HUES48 (cell line): ENCODE measurements at regions not wholly inside any gene's neighbourhood (a gene's known extent, or its start where the extent isn't known, plus 50 kb on each side); places are given as distances from the start of the nearest gene placed in this dataset.

Experiments used
- H3K27ac ChIP-seq: one replicate; pipeline ENCODE4 v1.7.0; 2013; ENCODE audit warnings: low read depth, low read length, inconsistent platforms
- H3K27me3 ChIP-seq: 2 replicates; pipeline ENCODE4 v1.6.1; 2013; ENCODE audit warnings: mild to moderate bottlenecking, low read length; ENCODE audit not compliant: control insufficient read depth, insufficient read depth
- H3K36me3 ChIP-seq: 2 replicates; pipeline ENCODE4 v1.6.1; 2013; ENCODE audit warnings: low read length; ENCODE audit not compliant: control insufficient read depth, insufficient read depth
- H3K4me1 ChIP-seq: 2 replicates; pipeline ENCODE4 v1.6.1; 2013; ENCODE audit warnings: mild to moderate bottlenecking, low read length; ENCODE audit not compliant: control insufficient read depth, insufficient read depth
- H3K4me3 ChIP-seq: 2 replicates; pipeline ENCODE4 v1.5.1; 2013; ENCODE audit warnings: mild to moderate bottlenecking, low read depth, low read length
- H3K9ac ChIP-seq: 2 replicates; pipeline ENCODE4 v1.6.1; 2013; ENCODE audit warnings: mild to moderate bottlenecking, low read depth, low read length, moderate library complexity
- H3K9me3 ChIP-seq: 2 replicates; pipeline ENCODE4 v1.6.1; 2013; ENCODE audit warnings: low read length; ENCODE audit not compliant: control insufficient read depth, insufficient read depth

DNA sequence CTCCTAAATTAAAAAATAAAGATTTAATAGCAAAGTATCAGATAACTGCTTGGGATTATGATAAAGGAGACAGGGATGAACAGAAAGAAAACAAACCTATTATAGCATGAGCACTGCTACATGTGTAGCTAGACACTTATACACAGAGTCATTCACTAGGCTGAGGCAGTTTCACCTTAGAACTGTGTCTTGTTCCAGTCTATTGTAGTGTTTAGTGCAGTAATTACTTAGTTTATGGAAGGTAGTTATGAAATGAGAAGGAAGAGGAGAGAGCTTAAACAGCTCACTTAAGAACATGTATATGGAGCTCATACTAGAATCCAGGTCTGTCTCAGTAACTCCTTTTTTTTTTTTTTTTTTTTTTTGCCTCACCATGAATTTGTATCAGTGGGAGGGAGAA is 441.4 kb downstream of the PDCD6IP start:
- no peak overlapping the region for H3K27ac ChIP-seq
- no peak overlapping the region for H3K4me3 ChIP-seq
- no peak overlapping the region for H3K9ac ChIP-seq
- no peaks in the 10 kb centered on the region for H3K9me3 ChIP-seq
- no peaks in the 10 kb centered on the region for H3K27me3 ChIP-seq
- H3K4me1 ChIP-seq, result no peaks in the 10 kb centered on the region
- H3K36me3 ChIP-seq, result no peaks in the 10 kb centered on the region

DNA sequence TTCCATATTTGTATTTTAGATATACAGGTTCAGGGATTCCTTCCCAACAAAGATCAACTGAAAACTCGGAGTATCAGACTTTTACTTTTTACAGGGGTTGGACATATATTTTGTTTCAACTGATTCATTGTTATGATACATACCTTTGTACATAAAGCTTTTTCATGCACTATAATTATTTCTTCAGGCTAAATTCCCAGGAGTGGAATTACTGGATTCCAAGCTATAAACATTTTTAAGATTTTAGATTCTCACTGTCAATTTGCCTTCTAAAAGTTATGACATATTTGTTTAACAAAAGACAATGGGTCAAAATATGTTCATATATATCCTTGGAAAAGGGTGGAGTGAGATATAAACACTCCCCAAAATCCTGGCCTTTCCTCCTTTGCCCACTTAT is 449.0 kb downstream of the PDCD6IP start:
- Histone ChIP-seq H3K36me3 (no peaks in the 10 kb centered on the region), H3K27me3 (no peaks in the 10 kb centered on the region), H3K9ac (no peak overlapping the region), H3K9me3 (no peaks in the 10 kb centered on the region), H3K4me1 (no peaks in the 10 kb centered on the region), H3K4me3 (no peak overlapping the region), H3K27ac (no peak overlapping the region)

DNA sequence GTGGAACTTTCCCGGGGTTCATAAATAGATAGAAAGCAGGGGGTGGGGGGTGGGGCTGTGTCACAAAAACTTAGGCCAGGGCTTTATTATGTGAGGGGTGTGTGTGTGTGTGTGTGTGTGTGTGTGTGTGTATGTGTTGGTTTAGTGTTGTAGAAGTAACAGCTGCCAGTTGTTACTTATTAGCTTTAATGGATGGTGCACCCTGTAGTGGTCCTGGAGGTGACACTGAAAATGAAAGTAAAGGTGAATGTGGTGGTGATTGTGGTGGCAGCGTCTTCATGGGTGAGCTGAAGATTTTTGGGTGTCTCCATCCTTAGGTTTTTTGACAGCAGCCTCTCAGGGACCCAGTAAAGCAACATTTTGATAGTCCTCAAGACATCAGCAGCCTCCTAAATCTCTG is 449.9 kb downstream of the PDCD6IP start:
- no peak overlapping the region for H3K4me3 ChIP-seq
- H3K27ac ChIP-seq, result no peak overlapping the region
- no peaks in the 10 kb centered on the region for H3K9me3 ChIP-seq
- H3K27me3 ChIP-seq, result no peaks in the 10 kb centered on the region
- no peaks in the 10 kb centered on the region for H3K4me1 ChIP-seq
- H3K9ac ChIP-seq, result no peak overlapping the region
- H3K36me3 ChIP-seq, result no peaks in the 10 kb centered on the region

DNA sequence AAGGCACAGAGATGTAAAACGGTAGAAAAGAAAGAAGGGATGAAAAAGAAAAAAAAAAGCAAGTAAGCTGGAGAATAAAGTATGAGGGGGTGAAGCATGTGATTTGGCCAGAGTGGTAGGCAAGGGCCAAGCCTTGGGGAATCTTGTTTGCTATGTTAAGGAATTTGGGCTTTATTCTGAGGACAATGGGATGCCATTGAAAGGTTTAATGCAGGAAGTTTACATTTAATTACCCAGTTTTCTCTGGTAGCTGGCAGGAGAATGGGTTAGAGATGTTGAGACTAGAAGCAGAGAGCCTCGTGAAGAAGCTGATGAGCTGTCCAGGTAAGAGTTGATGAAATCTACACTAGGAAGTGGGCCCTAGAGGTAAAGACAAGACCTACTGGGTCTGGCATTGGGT is 455.9 kb downstream of the PDCD6IP start:
- H3K4me1 ChIP-seq, result peaks cover 33% of the 10 kb centered on the region
- peaks cover 25% of the 10 kb centered on the region for H3K27me3 ChIP-seq
- H3K4me3 ChIP-seq, result no peak overlapping the region
- no peak overlapping the region for H3K9ac ChIP-seq
- no peak overlapping the region for H3K27ac ChIP-seq
- H3K36me3 ChIP-seq, result no peaks in the 10 kb centered on the region
- no peaks in the 10 kb centered on the region for H3K9me3 ChIP-seq

DNA sequence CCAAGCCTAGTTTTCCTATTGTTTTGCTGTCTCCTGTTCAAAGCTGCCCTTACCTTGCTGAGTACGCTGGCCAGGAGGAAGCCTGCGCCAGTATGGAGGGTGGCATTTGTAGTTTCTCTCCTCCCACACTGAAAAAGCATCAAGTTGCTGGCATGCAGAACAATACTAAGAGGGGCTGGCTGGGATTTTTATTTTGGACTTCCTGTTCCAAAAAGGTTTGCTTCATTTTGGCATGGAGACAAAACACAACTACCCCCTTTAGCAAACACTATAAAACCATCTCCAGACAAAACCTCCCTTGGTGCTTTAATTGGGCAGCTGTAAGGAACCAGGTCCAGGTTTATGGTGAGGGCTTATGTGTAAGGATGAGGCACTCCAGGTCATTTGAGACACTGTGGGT is 457.6 kb downstream of the PDCD6IP start:
- H3K4me3 ChIP-seq, result no peak overlapping the region
- H3K27me3 ChIP-seq, result peaks cover 25% of the 10 kb centered on the region
- no peak overlapping the region for H3K9ac ChIP-seq
- H3K9me3 ChIP-seq, result no peaks in the 10 kb centered on the region
- no peaks in the 10 kb centered on the region for H3K36me3 ChIP-seq
- no peak overlapping the region for H3K27ac ChIP-seq
- peaks cover 36% of the 10 kb centered on the region for H3K4me1 ChIP-seq

DNA sequence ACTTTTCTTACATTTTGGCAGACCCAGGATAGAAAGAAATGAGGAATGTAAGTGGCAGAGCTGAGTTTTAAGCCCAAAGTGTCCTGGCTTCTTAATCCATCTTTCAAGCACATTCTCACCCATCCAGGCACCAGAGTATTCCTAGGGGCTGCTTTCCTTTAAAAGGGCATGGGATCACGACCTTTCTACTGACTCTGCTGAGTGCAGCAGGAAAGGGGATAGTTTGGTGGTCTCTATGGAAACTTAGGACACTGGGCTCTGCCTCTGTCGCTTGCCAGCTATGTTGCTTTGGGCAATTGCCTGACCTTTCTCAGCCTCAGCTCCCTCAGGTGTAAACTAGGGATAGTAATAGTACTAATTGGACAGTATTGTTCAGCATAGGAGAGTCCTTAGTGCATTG is 458.4 kb downstream of the PDCD6IP start:
- Histone ChIP-seq H3K27ac (no peak overlapping the region), H3K36me3 (no peaks in the 10 kb centered on the region), H3K4me1 (peaks cover 36% of the 10 kb centered on the region), H3K27me3 (peaks cover 25% of the 10 kb centered on the region), H3K9me3 (no peaks in the 10 kb centered on the region), H3K4me3 (no peak overlapping the region), H3K9ac (no peak overlapping the region)

DNA sequence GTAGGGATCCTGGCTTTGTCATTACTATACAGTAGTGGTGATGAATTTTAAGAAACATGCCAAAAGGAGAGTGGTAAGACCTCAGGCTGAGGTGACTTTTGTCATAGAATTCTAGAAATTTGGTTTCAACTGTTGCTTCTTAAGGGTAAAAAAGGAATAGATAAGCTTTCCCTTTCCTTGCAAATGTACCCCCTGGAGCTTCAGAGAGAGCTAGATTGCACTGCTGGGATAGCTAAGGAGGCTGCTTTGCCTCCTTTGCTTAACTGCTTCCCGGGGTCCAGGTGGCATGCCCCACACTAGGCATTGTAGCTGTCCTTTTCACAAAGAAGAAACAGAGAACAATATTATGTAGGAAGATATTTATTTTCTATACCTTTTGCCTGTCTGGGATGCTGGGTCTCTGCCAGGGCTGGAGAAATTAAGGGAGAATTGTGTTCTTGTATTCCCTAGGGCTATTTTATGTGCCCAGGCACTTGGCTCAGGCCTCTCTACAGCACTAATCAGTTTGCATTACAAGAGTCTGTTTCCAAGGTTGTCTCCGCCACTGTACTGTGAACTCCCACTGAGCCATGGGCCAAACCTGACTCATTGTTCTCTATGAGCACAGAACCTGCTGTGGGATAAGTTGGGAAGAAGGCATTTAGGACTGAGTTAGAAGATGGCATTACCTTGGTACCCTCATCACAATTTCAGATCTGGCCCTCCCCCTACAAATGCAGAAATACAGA is 460.0 kb downstream of the PDCD6IP start:
- H3K36me3 ChIP-seq, result no peaks in the 10 kb centered on the region
- peaks cover 25% of the 10 kb centered on the region for H3K27me3 ChIP-seq
- peak overlapping the region; percentile 62 for H3K27ac ChIP-seq
- H3K4me3 ChIP-seq, result no peak overlapping the region
- H3K9ac ChIP-seq, result no peak overlapping the region
- no peaks in the 10 kb centered on the region for H3K9me3 ChIP-seq
- peaks cover 38% of the 10 kb centered on the region for H3K4me1 ChIP-seq

DNA sequence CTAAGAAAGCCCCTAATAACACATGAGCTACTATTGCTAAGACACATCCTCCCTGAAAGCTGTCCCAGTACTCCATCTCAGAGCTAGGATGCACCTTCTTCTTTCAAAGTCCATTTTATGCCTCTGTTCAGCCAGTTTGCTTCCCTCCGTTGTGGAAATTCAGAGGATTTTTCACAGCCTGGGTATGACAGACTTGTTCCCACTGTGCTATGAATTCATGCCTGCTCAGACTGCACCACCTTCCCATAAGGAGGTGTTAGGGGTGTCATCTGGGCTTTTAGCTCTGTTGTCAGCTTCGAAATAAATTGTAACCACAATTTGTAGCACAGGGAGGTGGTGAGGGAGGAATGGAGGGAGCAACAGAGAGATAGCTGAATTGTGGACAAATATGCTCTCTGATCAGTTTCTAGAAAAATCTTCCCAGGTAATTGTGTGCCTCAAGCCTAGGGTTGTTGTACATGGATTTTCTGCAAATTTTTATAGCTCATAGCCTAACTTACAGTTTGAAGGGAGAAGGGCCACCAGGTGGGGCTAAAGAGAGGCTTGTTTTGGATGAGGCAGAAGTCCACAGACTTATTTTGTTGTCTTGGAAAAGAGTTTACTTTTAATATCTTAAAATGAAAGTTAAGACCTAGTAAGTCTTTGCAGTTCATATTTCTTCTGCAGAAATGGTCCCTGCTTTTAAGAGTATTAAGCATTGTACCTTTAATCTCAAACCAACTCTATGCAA is 462.0 kb downstream of the PDCD6IP start:
- Histone ChIP-seq H3K27ac (no peak overlapping the region), H3K4me1 (peaks cover 29% of the 10 kb centered on the region), H3K36me3 (no peaks in the 10 kb centered on the region), H3K27me3 (peaks cover 15% of the 10 kb centered on the region), H3K9ac (no peak overlapping the region), H3K9me3 (no peaks in the 10 kb centered on the region), H3K4me3 (no peak overlapping the region)

DNA sequence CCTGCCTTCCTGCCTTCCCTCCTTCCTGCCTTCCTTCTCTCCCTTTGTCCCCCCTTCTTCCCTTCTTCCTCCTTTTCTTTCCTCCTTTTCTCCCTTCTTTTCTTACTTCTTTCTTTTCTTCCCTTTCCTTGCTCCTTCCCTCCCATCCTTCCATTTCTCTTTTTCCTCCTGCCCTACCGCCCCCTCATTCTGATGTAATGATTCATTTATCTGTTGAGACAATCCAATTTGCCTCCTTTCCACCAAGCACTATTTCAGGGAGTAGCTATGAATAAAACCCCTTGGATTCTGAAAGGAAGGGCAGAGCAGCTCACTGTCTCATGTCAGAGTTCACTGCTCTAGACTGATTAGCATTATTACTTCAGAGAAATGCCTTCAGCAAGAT is 462.6 kb downstream of the PDCD6IP start:
- Histone ChIP-seq H3K36me3 (no peaks in the 10 kb centered on the region), H3K9ac (no peak overlapping the region), H3K4me3 (no peak overlapping the region), H3K9me3 (no peaks in the 10 kb centered on the region), H3K27ac (no peak overlapping the region), H3K4me1 (peaks cover 27% of the 10 kb centered on the region), H3K27me3 (peaks cover 14% of the 10 kb centered on the region)

DNA sequence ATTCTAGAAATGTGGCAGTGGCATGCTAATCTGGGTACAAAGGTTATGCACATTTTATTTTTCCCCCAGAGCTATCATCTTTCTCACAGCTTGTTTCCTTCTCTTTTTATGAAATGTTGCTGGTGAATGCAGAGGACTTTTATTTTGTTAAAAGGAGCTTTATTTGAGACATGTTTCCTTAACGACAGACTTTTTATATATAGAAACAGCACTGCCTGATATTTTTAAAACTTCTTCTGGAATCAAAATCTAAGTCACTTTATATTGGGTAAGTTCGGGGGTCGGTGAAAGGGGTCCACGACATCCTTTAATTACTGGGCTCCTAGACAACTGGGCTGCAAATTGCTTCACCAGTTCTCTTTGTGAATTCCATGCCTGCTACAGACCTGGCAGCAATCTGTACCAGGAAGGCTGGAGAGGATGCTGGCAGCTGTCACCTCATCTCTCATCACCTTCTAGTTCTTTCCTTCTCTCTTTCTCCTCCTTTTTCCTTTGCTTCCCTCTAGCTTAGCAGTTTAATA is 464.7 kb downstream of the PDCD6IP start:
- Histone ChIP-seq H3K27ac (no peak overlapping the region), H3K4me3 (no peak overlapping the region), H3K4me1 (peaks cover 21% of the 10 kb centered on the region), H3K36me3 (no peaks in the 10 kb centered on the region), H3K9me3 (no peaks in the 10 kb centered on the region), H3K9ac (no peak overlapping the region), H3K27me3 (no peaks in the 10 kb centered on the region)

DNA sequence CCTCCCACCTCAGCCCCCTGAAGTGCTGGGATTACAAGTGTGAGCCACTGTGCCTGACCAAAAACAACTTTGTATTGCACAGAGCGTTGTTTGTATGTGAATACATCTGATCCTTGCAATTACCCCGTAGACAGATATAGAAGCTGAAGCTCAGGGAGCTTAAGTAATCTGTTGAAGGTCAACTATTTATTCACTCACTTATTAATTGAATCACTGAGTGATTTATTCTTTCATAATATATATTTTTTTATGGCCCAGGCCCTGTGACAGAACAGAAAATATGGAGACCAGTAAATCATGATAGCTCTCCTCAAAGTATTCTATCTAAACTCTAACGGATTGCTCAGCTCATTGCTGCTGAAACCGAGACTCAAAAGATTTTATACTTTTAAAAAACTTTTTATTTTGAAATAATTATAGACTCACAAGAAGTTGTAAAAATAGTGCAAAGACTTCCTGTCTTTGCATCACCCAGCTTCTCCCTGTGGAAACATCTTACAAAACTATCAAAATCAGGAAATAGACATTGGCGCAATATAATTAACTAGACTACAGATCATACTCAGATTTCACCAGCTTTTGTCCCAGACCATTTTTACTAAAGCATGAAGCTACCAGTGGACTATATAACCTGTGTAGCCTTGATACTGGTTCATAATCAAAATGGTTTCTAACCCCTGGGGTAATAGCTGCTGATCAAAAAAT is 466.1 kb downstream of the PDCD6IP start:
- Histone ChIP-seq H3K9me3 (no peaks in the 10 kb centered on the region), H3K4me3 (no peak overlapping the region), H3K27ac (no peak overlapping the region), H3K4me1 (peaks cover 14% of the 10 kb centered on the region), H3K27me3 (no peaks in the 10 kb centered on the region), H3K9ac (no peak overlapping the region), H3K36me3 (no peaks in the 10 kb centered on the region)
